Right ventricle myocardium superior (tissue), 1 donor: ENCODE measurements at regions not wholly inside any gene's neighbourhood (a gene's known extent, or its start where the extent isn't known, plus 50 kb on each side); places are given as distances from the start of the nearest gene placed in this dataset.

Source experiments
- ATAC-seq: fragments of 200-7000 bp; cut with Tn5 transposase; one replicate; pipeline ENCODE4 v1.9.1; 2020; ENCODE audit warnings: mild to moderate bottlenecking; ENCODE audit not compliant: poor library complexity
- DNase-seq: peaks from one replicate; pipeline ENCODE4 v3.0.0-alpha.2; 2020
- intact Hi-C: fragments of 100-400 bp; cut with DNase I; formaldehyde crosslinking; loops from one replicate; pipeline ENCODE4 v1.11.2; 2022
- donor health status: DM: no; HTN: yes; CAD: no; lungs with severe emphysema.

- intact Hi-C loops, result no loop called here
- no peak for ATAC-seq
- no peak for DNase-seq
Measured at GRCh38 chr6:87881342-87881895, 166.2 kb upstream of the SPACA1 start.

GRCh38 chr6:87879132-87879861, 168.3 kb upstream of the SPACA1 start:
- intact Hi-C loops, result no loop called here
- no peak for ATAC-seq
- DNase-seq, result no peak

- ATAC-seq (no peak), DNase-seq (no peak)
- intact Hi-C loops, result no loop called here
Measured at GRCh38 chr6:87875781-87876180, 171.9 kb upstream of the SPACA1 start.

- DNase-seq (no peak), ATAC-seq (no peak)
- intact Hi-C loops, result no loop called here
Measured at GRCh38 chr6:87873556-87873955, 171.5 kb upstream of the AKIRIN2 start.

GRCh38 chr6:87870556-87870955, 168.5 kb upstream of the AKIRIN2 start:
- ATAC-seq (no peak), DNase-seq (no peak)
- intact Hi-C loops, result no loop called here

GRCh38 chr6:87869064-87869905, 167.3 kb upstream of the AKIRIN2 start:
- DNase-seq (no peak), ATAC-seq (no peak)
- intact Hi-C loops, result no loop called here

GRCh38 chr6:87860902-87861301, 158.9 kb upstream of the AKIRIN2 start:
- DNase-seq (no peak), ATAC-seq (no peak)
- intact Hi-C loops, result no loop called here

- no peak for ATAC-seq
- intact Hi-C loops, result no loop called here
- DNase-seq, result no peak
Measured at GRCh38 chr6:87858440-87858839, 156.4 kb upstream of the AKIRIN2 start.

- ATAC-seq, result no peak
- no peak for DNase-seq
- intact Hi-C loops, result no loop called here
Measured at GRCh38 chr6:87851674-87852299, 149.8 kb upstream of the AKIRIN2 start.

- intact Hi-C loops, result no loop called here
- DNase-seq (no peak), ATAC-seq (no peak)
Measured at GRCh38 chr6:87848616-87849015, 146.6 kb upstream of the AKIRIN2 start.

- ATAC-seq (no peak), DNase-seq (no peak)
- intact Hi-C loops, result no loop called here
Measured at GRCh38 chr6:87847830-87848210, 145.8 kb upstream of the AKIRIN2 start.

- ATAC-seq (no peak), DNase-seq (no peak)
- intact Hi-C loops, result no loop called here
Measured at GRCh38 chr6:87847135-87847829, 145.2 kb upstream of the AKIRIN2 start.

GRCh38 chr6:87846434-87846833, 144.4 kb upstream of the AKIRIN2 start:
- DNase-seq, result no peak
- intact Hi-C loops, result no loop called here
- ATAC-seq, result no peak

GRCh38 chr6:87840324-87840723, 138.3 kb upstream of the AKIRIN2 start:
- intact Hi-C loops, result no loop called here
- ATAC-seq (no peak), DNase-seq (no peak)

- intact Hi-C loops, result no loop called here
- ATAC-seq (no peak), DNase-seq (no peak)
Measured at GRCh38 chr6:87837876-87838275, 135.8 kb upstream of the AKIRIN2 start.

- ATAC-seq (no peak), DNase-seq (no peak)
- intact Hi-C loops, result no loop called here
Measured at GRCh38 chr6:87837444-87837843, 135.4 kb upstream of the AKIRIN2 start.

GRCh38 chr6:87832025-87832825, 130.2 kb upstream of the AKIRIN2 start:
- ATAC-seq, result no peak
- intact Hi-C loops, result no loop called here
- no peak for DNase-seq

GRCh38 chr6:87830907-87831306, 128.9 kb upstream of the AKIRIN2 start:
- no peak for ATAC-seq
- intact Hi-C loops, result no loop called here
- DNase-seq, result no peak
